GM12873 (cell line): ENCODE measurements at regions not wholly inside any gene's neighbourhood (a gene's known extent, or its start where the extent isn't known, plus 50 kb on each side); places are given as distances from the start of the nearest gene placed in this dataset.

ENCODE experiments used
- CTCF ChIP-seq: IDR thresholded peaks from 2 replicates; pipeline ENCODE4 v1.5.1; 2012; ENCODE audit warnings: low read depth, mild to moderate bottlenecking, moderate library complexity, low read length, control low read depth; ENCODE audit not compliant: insufficient read depth; ENCODE audit errors: missing control alignments

- TF ChIP-seq CTCF = no peak
These were observed 141.7 kb upstream of the GPC1 start for GRCh38 chr2:240293557-240294461.

- TF ChIP-seq CTCF = no peak
These were observed 140.9 kb upstream of the GPC1 start for GRCh38 chr2:240294514-240294913.

GRCh38 chr2:240295256-240296103 is 140.0 kb upstream of the GPC1 start:
- no peak for TF ChIP-seq CTCF

GRCh38 chr2:240296104-240296406 is 139.4 kb upstream of the GPC1 start:
- no peak for TF ChIP-seq CTCF

- TF ChIP-seq CTCF = no peak
These were observed 138.8 kb upstream of the GPC1 start for GRCh38 chr2:240296476-240297255.

GRCh38 chr2:240297256-240298116 is 138.0 kb upstream of the GPC1 start:
- TF ChIP-seq CTCF = no peak
